ENCODE measurements at regions not wholly inside any gene's neighbourhood (a gene's known extent, or its start where the extent isn't known, plus 50 kb on each side); places are given as distances from the start of the nearest gene placed in this dataset.

DNA sequence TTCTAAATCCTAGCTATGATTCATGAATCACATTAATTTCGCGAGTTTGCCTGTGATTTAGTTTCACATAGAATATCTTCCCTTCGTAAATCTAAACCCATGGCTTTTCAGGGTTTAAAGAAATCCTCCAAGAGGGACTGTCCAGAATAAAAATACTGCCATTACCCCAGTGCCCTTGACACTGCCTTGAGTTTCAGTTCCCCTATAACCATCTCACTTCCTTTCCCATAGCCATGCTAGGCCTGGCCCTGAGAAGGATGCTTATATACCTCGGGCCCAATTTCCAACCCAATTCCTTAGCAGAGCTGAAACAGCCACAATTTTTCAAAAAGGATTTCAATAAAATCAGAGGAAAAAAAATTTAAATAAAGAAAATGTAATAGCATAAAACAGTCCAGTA is 697.3 kb downstream of the FRK start:
- TF ChIP-seq POLR2A (IDR thresholded peaks at IDR 0.05; ENCODE audit: low read length) (no peak), GATA1 (IDR thresholded peaks at IDR 0.05; ENCODE audit: low read depth, low read length) (no peak)
